A549 (cell line): ENCODE measurements at regions not wholly inside any gene's neighbourhood (a gene's known extent, or its start where the extent isn't known, plus 50 kb on each side); places are given as distances from the start of the nearest gene placed in this dataset.

Source experiments
- KDM1A ChIP-seq: fragments of 200-600 bp; sonication (generic); IDR thresholded peaks from 2 replicates; pipeline ENCODE4 v1.6.1; 2016; ENCODE audit warnings: low read depth, mild to moderate bottlenecking
- TF ChIP-seq, protein P1 (sequence below): fragments of 450-650 bp; IDR thresholded peaks from 2 replicates; pipeline ENCODE4 v1.6.1; 2014; ENCODE audit warnings: antibody characterized with exemption
- TF ChIP-seq, protein P2 (sequence below): fragments of >200 bp; sonication (Bioruptor Twin); formaldehyde crosslinking; IDR thresholded peaks from 3 replicates; pipeline ENCODE4 v1.5.1; 2016

DNA sequence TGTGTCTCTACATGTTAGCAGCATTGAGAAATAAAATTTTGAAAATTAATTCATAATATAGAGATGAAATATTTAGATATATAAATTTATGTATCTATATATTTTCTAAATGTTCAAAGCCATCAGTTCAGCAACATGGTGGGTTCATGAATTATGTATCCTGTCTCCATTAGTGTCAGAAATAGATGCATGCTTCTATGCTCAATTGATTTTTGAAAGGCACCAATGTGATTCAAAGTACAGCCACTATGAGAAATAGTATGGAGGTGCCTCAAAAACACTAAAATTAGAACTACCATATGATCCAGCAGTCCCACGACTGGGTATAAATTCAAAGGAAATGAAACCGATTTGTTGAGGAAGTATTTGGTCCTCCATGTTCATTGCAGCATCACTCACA is 128.6 kb upstream of the SYN3 start:
- no peak for TF ChIP-seq KDM1A
- TF ChIP-seq, protein P1, sequence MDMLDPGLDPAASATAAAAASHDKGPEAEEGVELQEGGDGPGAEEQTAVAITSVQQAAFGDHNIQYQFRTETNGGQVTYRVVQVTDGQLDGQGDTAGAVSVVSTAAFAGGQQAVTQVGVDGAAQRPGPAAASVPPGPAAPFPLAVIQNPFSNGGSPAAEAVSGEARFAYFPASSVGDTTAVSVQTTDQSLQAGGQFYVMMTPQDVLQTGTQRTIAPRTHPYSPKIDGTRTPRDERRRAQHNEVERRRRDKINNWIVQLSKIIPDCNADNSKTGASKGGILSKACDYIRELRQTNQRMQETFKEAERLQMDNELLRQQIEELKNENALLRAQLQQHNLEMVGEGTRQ, result no peak
- TF ChIP-seq, protein P2, sequence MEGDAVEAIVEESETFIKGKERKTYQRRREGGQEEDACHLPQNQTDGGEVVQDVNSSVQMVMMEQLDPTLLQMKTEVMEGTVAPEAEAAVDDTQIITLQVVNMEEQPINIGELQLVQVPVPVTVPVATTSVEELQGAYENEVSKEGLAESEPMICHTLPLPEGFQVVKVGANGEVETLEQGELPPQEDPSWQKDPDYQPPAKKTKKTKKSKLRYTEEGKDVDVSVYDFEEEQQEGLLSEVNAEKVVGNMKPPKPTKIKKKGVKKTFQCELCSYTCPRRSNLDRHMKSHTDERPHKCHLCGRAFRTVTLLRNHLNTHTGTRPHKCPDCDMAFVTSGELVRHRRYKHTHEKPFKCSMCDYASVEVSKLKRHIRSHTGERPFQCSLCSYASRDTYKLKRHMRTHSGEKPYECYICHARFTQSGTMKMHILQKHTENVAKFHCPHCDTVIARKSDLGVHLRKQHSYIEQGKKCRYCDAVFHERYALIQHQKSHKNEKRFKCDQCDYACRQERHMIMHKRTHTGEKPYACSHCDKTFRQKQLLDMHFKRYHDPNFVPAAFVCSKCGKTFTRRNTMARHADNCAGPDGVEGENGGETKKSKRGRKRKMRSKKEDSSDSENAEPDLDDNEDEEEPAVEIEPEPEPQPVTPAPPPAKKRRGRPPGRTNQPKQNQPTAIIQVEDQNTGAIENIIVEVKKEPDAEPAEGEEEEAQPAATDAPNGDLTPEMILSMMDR, result no peak
